Epithelial cell of proximal tubule (primary cell): ENCODE measurements at regions not wholly inside any gene's neighbourhood (a gene's known extent, or its start where the extent isn't known, plus 50 kb on each side); places are given as distances from the start of the nearest gene placed in this dataset.

ENCODE experiments used
- DNase-seq: peaks from one replicate; pipeline ENCODE4 v3.0.0-alpha.2; 2011; ENCODE audit warnings: low read depth
- H3K4me3 ChIP-seq: 2 replicates; pipeline ENCODE4 v1.5.1; 2011; ENCODE audit warnings: low read depth, mild to moderate bottlenecking, low read length
- CTCF ChIP-seq: conservative IDR thresholded peaks from 2 replicates; pipeline ENCODE4 v1.5.1; 2012; ENCODE audit warnings: low read depth, mild to moderate bottlenecking, low read length

- no peak for TF ChIP-seq CTCF
- DNase-seq = no peak
- H3K4me3 ChIP-seq = no peak overlapping the region
Measured at GRCh38 chr4:63784822-63785221, 624.4 kb downstream of the TECRL start.

DNA sequence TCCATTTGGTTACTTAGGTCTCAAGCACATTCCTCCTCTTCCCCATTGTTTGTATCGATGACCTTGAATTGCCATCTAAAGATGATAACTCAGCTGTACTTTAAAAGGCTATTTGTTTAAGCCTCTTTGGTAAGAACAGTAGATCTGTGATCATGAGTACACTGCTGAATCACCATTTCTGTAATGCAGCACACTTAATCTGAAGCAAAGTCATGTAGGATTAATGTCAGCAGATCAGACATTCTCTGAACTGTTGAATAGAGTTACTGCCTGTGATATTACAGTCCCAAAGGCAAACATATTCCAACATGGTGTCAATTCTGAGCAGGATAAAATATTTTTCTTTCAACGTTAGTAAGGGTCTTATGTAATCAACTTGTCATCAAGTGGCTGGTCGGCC is 631.6 kb downstream of the TECRL start:
- no peak overlapping the region for H3K4me3 ChIP-seq
- no peak for DNase-seq
- TF ChIP-seq CTCF = no peak

DNA sequence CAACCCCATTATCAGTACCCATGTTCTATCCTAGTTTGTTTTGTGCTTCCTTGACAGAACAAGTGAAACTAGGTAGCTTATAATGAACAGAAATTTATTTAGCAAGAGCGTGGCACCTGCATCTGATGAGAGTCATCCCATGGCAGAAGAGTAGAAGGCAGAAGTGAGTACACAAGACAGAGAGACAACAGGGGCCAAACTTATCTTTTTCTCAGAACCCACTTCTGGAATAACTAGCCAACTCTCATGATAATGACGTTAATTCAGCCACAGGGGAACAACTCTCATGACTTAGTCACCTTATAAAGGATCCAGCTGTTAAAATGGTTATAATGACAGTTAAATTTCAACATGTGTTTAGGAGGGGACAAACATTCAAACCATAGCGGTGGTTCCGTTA is 644.9 kb downstream of the TECRL start:
- TF ChIP-seq CTCF = no peak
- no peak overlapping the region for H3K4me3 ChIP-seq
- DNase-seq = no peak

- DNase-seq = no peak
- H3K4me3 ChIP-seq = no peak overlapping the region
- TF ChIP-seq CTCF = no peak
Measured at GRCh38 chr4:63757929-63758328, 651.3 kb downstream of the TECRL start.

DNA sequence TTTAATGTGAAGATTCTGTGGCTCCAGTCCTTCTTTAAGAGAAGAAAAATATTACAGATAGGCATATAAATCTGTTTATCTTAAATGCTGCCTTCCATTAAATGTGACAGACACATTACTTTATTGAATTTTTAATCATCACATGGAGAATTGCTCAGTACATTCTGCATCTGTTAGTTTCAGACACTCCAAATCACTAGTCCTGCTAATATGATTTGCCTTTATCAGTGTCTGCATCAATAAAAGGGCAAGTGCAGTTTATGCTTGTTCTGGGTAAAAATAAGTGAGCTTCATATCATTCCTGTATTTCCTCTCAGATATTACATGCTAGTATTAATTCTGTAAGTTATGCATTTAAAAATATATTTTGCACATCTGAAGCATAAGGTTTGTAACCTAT is 666.4 kb downstream of the TECRL start:
- no peak overlapping the region for H3K4me3 ChIP-seq
- DNase-seq = no peak
- no peak for TF ChIP-seq CTCF

DNA sequence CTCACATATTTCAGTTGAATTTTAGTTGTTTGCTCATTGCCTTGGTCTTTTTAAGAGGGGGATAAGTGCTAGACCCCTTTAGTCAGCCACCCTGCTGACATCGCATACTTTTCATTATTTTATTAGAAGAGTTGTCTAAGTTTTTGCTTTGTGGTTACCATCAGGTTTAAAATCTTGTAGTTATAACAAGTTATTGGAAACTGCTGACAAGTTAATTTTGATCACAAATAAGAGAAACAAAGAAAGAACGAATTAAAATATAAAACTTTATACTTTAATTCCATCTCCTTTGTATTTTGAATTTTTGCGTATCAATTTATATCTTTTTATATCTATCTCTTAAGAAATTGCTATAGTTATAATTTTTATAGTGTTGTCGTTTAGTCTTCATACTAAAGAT is 679.7 kb downstream of the TECRL start:
- H3K4me3 ChIP-seq = no peak overlapping the region
- TF ChIP-seq CTCF = no peak
- no peak for DNase-seq

DNA sequence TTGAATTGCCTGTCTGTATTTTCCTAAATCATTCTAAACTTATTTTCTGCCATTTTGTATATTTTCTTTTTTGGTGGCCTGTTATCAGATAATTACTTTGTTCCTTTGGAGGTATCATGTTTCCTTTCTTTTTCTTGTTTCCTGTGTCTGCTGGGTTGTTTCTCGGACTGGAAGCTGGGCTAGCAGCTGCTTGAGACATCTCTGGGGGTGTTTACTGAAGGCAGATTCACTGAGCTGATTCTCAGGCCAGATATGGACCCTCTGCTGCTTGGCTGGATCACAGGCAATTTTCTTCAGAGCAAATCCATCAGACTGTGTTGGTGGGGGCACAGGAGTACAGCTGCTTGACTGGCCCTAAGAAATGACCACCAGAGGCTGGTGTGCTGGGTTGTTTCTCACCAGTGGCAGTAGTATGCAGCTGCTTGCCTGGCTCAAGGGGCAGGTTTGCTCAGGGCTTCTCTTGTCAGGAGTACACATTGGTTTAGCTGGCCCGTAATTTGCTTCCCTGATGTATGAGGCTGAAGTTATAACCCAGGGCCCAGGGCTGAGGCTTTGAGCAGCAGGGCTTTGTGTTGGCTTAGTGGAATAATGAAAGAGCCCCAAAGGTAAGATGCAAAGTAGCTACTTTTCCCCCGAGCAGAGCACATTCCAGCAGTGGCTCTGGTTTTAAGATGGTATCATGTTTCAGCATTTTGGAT is 680.6 kb downstream of the TECRL start:
- DNase-seq = no peak
- no peak for TF ChIP-seq CTCF
- H3K4me3 ChIP-seq = no peak overlapping the region
